GM23338 (cell line): ENCODE measurements at regions not wholly inside any gene's neighbourhood (a gene's known extent, or its start where the extent isn't known, plus 50 kb on each side); places are given as distances from the start of the nearest gene placed in this dataset.

ENCODE experiments used
- ATAC-seq: fragments of 200-7000 bp; cut with Tn5 transposase; 3 replicates; pipeline ENCODE4 v1.9.1; 2020
- DNase-seq: peaks from one replicate; pipeline ENCODE4 v3.0.0-alpha.2; 2015; ENCODE audit warnings: low spot score
- H2AFZ ChIP-seq: fragments of 200-600 bp; sonication (generic); 2 replicates; pipeline ENCODE4 v1.8.0; 2016; ENCODE audit warnings: antibody characterized with exemption, mild to moderate bottlenecking, moderate library complexity
- H3F3A ChIP-seq: fragments of 200-600 bp; sonication (generic); replicated peaks from 2 replicates; pipeline ENCODE4 v1.8.0; 2017; ENCODE audit warnings: antibody characterized with exemption, mixed run types, low read depth
- H3K27ac ChIP-seq: fragments of 200-600 bp; sonication (generic); 2 replicates; pipeline ENCODE4 v1.6.1; 2016; ENCODE audit warnings: low read depth
- H3K27me3 ChIP-seq: fragments of 200-600 bp; sonication (generic); 2 replicates; pipeline ENCODE4 v1.8.0; 2016; ENCODE audit warnings: mild to moderate bottlenecking, mixed run types, moderate library complexity; ENCODE audit not compliant: insufficient read depth
- H3K36me3 ChIP-seq: fragments of 200-600 bp; sonication (generic); 2 replicates; pipeline ENCODE4 v1.8.0; 2016; ENCODE audit warnings: mild to moderate bottlenecking; ENCODE audit not compliant: insufficient read depth
- H3K4me1 ChIP-seq: fragments of 200-600 bp; sonication (generic); 2 replicates; pipeline ENCODE4 v1.8.0; 2016; ENCODE audit warnings: mild to moderate bottlenecking, moderate library complexity; ENCODE audit not compliant: insufficient read depth
- H3K4me2 ChIP-seq: fragments of 200-600 bp; sonication (generic); 2 replicates; pipeline ENCODE4 v1.7.1; 2017; ENCODE audit warnings: mixed run types
- H3K4me3 ChIP-seq: fragments of 200-600 bp; sonication (generic); 2 replicates; pipeline ENCODE4 v1.6.1; 2016; ENCODE audit warnings: mixed run types
- H3K79me2 ChIP-seq: fragments of 200-600 bp; sonication (generic); replicated peaks from 2 replicates; pipeline ENCODE4 v1.8.0; 2017; ENCODE audit warnings: mild to moderate bottlenecking; ENCODE audit not compliant: insufficient read depth
- H3K9me2 ChIP-seq: fragments of 200-600 bp; sonication (generic); 2 replicates; pipeline ENCODE4 v1.8.0; 2017; ENCODE audit not compliant: insufficient read depth
- H4K20me1 ChIP-seq: fragments of 200-600 bp; sonication (generic); replicated peaks from 2 replicates; pipeline ENCODE4 v1.8.0; 2017; ENCODE audit warnings: mild to moderate bottlenecking; ENCODE audit not compliant: insufficient read depth
- H3K27ac Mint-ChIP-seq: 2 replicates; pipeline ENCODE4 v1.8.0; 2020; ENCODE audit warnings: inconsistent platforms, mild to moderate bottlenecking, moderate library complexity, mixed read lengths
- H3K27me3 Mint-ChIP-seq: 3 replicates; pipeline ENCODE4 v1.8.0; 2022; ENCODE audit warnings: low read depth, mild to moderate bottlenecking, moderate library complexity, mixed read lengths, inconsistent platforms; ENCODE audit not compliant: insufficient read depth, poor library complexity
- H3K36me3 Mint-ChIP-seq: 3 replicates; pipeline ENCODE4 v1.8.0; 2021; ENCODE audit warnings: low read depth, mild to moderate bottlenecking, inconsistent platforms, moderate library complexity, mixed read lengths
- H3K4me1 Mint-ChIP-seq: 3 replicates; pipeline ENCODE4 v1.8.0; 2020; ENCODE audit warnings: mild to moderate bottlenecking, inconsistent platforms, mixed read lengths
- H3K4me3 Mint-ChIP-seq: 3 replicates; pipeline ENCODE4 v1.8.0; 2021; ENCODE audit warnings: moderate library complexity, mild to moderate bottlenecking, inconsistent platforms, mixed read lengths
- H3K9me3 Mint-ChIP-seq: 3 replicates; pipeline ENCODE4 v1.8.0; 2020; ENCODE audit warnings: moderate library complexity, mild to moderate bottlenecking, inconsistent platforms, mixed read lengths
- CREB1 ChIP-seq: fragments of 250-450 bp; sonication (Bioruptor Pico); IDR thresholded peaks from 2 replicates; pipeline ENCODE4 v1.5.0; 2020; ENCODE audit warnings: low read depth, mild to moderate bottlenecking, moderate library complexity
- CTCF ChIP-seq, 2 experiments: fragments of 200-600 bp in 1 of 2; sonication (generic) in 1 of 2; conservative IDR thresholded peaks; 2 replicates each; pipeline versions ENCODE4 v1.5.1 to v1.6.1; 2016 to 2017; ENCODE audit warnings: antibody characterized with exemption in 2 of 2, low read depth in 2 of 2, mild to moderate bottlenecking in 2 of 2, moderate library complexity in 1 of 2
- ETS1 ChIP-seq: IDR thresholded peaks from 2 replicates; pipeline ENCODE4 v1.6.1; 2016; ENCODE audit warnings: antibody characterized with exemption
- EZH2 ChIP-seq: fragments of 200-600 bp; sonication (generic); IDR thresholded peaks from one replicate; pipeline ENCODE4 v1.8.0; 2017; ENCODE audit warnings: antibody characterized with exemption, mild to moderate bottlenecking, low read depth; ENCODE audit not compliant: unreplicated experiment
- EZH2phosphoT487 ChIP-seq: fragments of 200-600 bp; sonication (generic); IDR thresholded peaks from one replicate; pipeline ENCODE4 v1.8.1; 2018; ENCODE audit warnings: antibody characterized with exemption; ENCODE audit not compliant: unreplicated experiment
- JUNB ChIP-seq: IDR thresholded peaks from one replicate; pipeline ENCODE4 v1.6.1; 2016; ENCODE audit warnings: antibody characterized with exemption; ENCODE audit not compliant: unreplicated experiment
- NANOG ChIP-seq: IDR thresholded peaks from 2 replicates; pipeline ENCODE4 v1.6.1; 2016; ENCODE audit warnings: antibody characterized with exemption, borderline replicate concordance
- POLR2AphosphoS5 ChIP-seq: IDR thresholded peaks from 2 replicates; pipeline ENCODE4 v1.6.1; 2016; ENCODE audit warnings: antibody characterized with exemption, low read depth
- REST ChIP-seq: IDR thresholded peaks from one replicate; pipeline ENCODE4 v1.6.1; 2018; ENCODE audit warnings: antibody characterized with exemption; ENCODE audit not compliant: unreplicated experiment
- STAT1 ChIP-seq: IDR thresholded peaks from one replicate; pipeline ENCODE4 v1.6.1; 2016; ENCODE audit warnings: antibody characterized with exemption; ENCODE audit not compliant: unreplicated experiment
- ZNF114 ChIP-seq: fragments of 250-450 bp; sonication (Bioruptor Pico); IDR thresholded peaks from 2 replicates; pipeline ENCODE4 v1.5.0; 2020; ENCODE audit warnings: mild to moderate bottlenecking, moderate library complexity
- ZNF331 ChIP-seq: fragments of 250-450 bp; sonication (Bioruptor Pico); IDR thresholded peaks from 2 replicates; pipeline ENCODE4 v1.5.0; 2020; ENCODE audit warnings: low read depth, mild to moderate bottlenecking, moderate library complexity
- ZNF462 ChIP-seq: fragments of 250-450 bp; sonication (Bioruptor Pico); IDR thresholded peaks from 2 replicates; pipeline ENCODE4 v1.5.0; 2020; ENCODE audit warnings: mild to moderate bottlenecking, moderate library complexity

- H3K36me3 Mint-ChIP-seq: no peaks in the 10 kb centered on the region
Measured at GRCh38 chr13:34103854-34104253, 285.9 kb downstream of the RFC3 start.

More at GRCh38 chr13:34103854-34104253, 285.9 kb downstream of the RFC3 start:
- no peak for DNase-seq
- no peak overlapping the region for H3K4me2 ChIP-seq
- Mint-ChIP-seq H3K4me3 (no peak overlapping the region), H3K9me3 (no peaks in the 10 kb centered on the region; the same call in 2 of the 3 replicates), H3K4me1 (no peaks in the 10 kb centered on the region), H3K27ac (no peak overlapping the region), H3K27me3 (no peaks in the 10 kb centered on the region)
- TF ChIP-seq EZH2phosphoT487 (no peak), ZNF331 (CRISPR knock-in tag) (no peak), CREB1 (CRISPR knock-in tag) (no peak), STAT1 (no peak), POLR2AphosphoS5 (no peak), ZNF114 (CRISPR knock-in tag) (no peak), ZNF462 (CRISPR knock-in tag) (no peak), ETS1 (no peak), REST (no peak), JUNB (no peak), NANOG (no peak), EZH2 (no peak), CTCF (conservative IDR thresholded peaks at IDR 0.05; ENCODE audit: low read depth in 2 of 2) (no peak)
- no peaks in the 10 kb centered on the region for H3F3A ChIP-seq
- H3K4me1 ChIP-seq: no peaks in the 10 kb centered on the region
- no peaks in the 10 kb centered on the region; the same call in 1 of the 2 replicates for H3K36me3 ChIP-seq
- no peak overlapping the region for H3K27ac ChIP-seq
- H4K20me1 ChIP-seq: no peaks in the 10 kb centered on the region
- H3K79me2 ChIP-seq: no peaks in the 10 kb centered on the region
- peaks cover 5% of the 10 kb centered on the region; the same call in 1 of the 2 replicates for H3K9me2 ChIP-seq
- no peak for ATAC-seq
- no peaks in the 10 kb centered on the region for H3K27me3 ChIP-seq
- H3K4me3 ChIP-seq: no peak overlapping the region
- H2AFZ ChIP-seq: no peak overlapping the region; the same call in 1 of the 2 replicates
